GM19324 (cell line): ENCODE measurements at regions not wholly inside any gene's neighbourhood (a gene's known extent, or its start where the extent isn't known, plus 50 kb on each side); places are given as distances from the start of the nearest gene placed in this dataset.
"Not testable (repeated sequence)": the region's sequence is repeated elsewhere in the genome, so short reads cannot be mapped to it uniquely, and the experiment has no call there.

Source experiments
- ATAC-seq: cut with Tn5 transposase; IDR thresholded peaks from one replicate; pipeline ENCODE4 v1.9.1; 2021; ENCODE audit warnings: mild to moderate bottlenecking, moderate library complexity; ENCODE audit not compliant: unreplicated experiment, low FRiP score

DNA sequence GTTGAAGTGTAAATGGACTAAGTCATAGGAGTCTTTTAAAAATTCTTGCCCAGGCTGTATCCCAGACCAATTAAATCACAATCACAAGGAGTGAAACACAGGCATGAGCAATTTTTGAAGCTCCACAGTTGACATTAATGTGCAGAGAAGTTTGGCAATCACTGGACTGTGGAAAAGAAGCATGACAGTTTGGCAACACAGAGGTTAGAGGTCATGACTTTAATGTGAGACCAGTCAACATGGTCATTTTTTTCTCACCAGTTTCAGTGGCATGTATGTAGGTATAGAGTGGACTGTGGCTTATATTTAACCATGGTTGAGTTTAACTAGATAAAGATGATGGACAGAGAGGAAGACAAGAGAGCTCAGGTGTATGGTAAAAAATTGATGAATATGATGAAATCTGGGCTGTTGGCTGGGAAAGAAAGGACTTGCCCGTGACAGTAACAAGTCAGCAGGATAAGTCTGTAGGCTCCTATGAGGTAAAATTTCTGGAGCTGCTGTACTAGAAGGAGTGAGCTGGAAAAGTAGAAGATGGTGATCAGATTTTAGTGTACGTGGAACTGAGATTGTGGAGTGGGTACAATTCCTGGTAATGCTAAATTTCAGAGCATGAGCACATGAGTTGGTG, 432.2 kb upstream of the GHITM start:
- no peak for ATAC-seq

DNA sequence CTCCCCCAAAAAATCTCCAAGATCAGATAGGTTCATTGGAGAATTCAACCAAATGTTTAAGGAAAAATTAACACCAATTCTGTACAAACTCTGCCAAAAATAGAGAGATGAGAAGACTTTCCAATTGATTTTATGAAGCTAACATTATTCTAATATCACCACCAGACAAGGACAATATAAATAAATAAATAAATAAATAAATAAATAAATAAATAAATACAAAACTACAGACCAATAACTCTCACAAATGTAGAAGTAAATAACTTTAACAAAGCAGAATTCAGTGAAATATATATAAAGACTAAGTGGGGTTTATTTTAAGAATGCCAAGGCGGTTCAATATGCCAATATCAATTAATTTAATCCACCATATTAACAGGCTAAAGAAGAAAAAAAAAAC, 425.9 kb upstream of the GHITM start:
- no peak for ATAC-seq

DNA sequence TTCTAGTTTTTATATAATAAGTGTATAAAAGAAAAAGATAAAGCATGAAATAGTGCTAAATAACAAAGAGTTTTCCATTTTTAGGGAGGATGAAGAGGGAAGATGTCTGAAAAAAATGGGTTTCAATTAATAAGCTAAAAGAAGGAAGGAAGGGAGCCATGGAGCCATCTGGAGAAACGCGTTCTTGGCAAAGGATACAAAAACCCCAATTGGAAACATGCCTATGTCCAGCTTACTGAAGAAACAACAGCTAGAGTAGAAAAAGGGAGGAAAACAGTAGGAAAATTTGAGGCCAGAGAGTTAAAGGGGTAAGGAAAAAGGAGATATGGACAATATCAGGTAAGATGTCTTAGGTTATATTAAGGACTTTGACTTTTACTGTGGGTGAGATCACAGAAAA, 416.2 kb upstream of the GHITM start:
- ATAC-seq = no peak

DNA sequence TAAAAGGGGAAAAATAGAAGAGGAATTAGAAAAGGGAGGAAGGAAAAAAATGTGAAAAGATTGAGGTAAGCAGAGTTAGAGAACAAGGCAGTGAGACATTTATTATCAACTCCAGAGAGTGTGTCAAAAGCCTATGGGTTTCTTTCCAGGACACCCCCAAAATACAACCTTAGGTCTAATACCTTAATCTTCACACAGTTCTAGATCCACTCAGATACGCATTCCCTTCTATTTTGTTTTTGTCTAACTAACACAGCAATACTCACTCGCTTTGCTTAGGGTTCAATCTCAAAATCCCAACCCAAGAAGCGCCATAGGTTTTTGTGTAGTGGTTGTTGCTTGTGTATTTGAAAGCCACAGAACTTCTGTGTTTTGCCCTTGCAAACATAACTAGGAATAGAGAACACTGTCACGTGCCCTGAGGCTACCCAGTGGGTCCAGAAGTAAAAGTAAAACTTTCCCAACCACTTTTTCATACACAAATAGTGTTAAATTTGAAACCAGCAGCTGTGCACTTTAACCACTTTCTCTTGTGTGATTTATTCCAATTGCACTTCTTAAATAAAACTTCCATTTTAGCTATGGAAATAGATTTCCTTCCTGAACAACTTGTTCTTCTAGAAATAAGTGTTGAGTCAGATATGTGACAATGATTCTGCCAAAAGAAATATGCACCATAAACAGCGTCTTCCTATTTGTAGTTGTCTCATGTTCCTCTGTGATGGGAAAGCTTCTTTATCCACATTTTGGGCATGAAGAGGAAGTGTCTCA, 414.7 kb upstream of the GHITM start:
- ATAC-seq = no peak

DNA sequence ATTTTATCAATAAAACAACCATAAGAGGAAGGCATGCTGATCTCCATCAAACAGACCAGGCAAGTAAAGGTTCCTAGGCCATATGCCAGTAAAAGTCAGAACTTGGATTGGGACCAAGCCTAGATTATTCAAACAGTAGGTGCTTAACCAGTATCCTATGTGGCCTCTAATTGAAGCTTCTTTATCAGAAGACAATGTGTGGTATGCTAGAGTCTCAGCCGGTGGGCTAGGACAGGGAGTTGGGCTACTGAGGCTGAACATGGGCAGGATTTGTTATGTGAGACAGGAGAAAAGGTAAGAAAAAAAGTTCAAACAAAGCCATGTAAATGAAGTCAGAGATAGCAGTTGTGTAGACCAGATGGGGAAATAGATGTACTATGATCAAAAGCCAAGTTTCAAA, 413.7 kb upstream of the GHITM start:
- ATAC-seq = no peak

DNA sequence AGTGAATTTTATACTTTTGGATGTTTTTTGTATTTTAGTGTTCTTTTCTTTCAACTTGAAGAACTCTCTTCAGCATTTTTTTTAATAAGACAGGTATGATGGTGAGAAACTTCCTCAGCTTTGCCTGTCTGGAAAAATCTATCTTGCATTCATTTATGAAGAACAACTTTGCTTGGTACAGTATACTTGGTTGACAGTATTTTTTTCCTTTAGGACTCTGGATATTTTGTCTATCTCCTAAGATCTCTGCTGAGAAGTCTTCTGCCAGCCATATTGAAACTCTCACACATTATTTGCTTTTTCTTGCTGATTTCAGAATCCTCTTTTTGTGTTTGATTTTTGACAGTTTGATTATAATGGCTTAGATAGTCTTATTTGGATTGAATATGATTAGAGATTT, 405.0 kb upstream of the GHITM start:
- ATAC-seq = no peak

DNA sequence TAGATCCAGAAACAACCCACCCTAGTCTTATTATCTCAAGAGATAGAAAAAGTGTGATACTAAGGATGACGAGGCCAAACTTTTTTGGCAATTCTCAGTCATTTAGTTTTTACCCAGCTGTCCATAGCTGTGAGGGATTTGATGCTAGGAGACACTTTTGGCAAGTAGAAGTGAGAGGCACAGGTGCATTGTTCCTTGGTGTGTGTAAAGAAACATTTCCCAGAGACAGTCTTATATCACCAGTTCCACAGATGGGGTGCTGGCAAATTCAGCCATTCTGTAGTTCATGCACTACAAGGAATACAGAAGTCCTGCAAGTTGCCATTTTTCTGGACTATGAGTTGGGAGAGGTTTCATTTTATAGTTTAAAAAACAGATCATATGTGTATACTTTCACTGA, 403.3 kb upstream of the GHITM start:
- no peak for ATAC-seq

DNA sequence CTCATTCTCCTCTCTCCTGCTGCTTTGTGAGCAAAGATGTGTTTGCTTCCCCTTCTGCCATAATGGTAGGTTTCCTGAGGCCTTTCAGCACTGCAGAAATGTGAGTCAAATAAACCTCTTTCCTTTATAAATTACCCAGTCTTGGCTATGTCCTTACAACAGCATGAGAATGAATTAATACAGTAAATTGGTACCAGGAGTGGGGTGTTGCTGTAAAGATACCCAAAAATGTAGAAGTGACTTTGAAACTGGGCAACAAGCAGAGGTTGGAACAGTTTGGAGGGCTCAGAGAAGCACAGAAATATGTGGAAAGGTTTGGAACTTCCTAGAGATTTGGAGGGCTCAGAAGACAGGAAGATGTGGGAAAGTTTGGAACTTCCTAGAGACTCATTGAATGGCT, 388.7 kb upstream of the GHITM start:
- ATAC-seq = no peak

DNA sequence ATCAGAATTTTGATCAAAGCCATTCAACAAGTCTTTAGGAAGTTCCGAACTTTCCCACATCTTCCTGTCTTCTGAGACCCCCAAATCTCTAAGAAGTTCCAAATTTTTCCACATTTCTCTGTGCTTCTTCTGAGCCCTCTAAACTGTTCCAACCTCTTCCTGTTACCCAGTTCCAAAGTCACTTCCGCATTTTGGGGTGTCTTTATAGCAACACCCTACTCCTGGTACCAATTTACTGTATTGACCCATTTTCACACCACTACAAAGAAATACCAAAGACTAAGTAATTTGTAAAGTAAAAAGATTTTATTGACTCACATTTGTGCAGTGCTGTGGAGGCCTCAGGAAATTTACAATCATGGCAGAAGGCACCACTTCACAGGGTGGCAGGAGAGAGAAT, 385.8 kb upstream of the GHITM start:
- no peak for ATAC-seq

DNA sequence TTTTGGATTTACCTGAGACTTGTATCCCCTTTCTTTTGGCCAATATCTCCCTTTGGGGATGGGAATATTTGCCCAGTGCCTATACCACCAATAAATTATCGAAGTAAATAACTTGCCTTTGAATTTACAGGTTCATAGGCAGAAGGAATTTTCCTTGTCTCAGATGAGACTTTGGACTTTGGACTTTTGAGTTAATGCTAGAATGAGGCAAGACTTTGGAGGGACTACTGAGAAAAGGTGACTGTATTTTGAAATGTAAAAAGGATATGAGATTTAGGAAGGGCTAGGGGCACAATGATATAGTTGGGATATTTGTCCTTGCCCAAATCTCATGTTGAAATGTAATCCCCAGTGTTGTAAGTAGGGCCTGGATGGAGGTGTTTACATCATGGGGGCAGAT, 384.5 kb upstream of the GHITM start:
- ATAC-seq = no peak

DNA sequence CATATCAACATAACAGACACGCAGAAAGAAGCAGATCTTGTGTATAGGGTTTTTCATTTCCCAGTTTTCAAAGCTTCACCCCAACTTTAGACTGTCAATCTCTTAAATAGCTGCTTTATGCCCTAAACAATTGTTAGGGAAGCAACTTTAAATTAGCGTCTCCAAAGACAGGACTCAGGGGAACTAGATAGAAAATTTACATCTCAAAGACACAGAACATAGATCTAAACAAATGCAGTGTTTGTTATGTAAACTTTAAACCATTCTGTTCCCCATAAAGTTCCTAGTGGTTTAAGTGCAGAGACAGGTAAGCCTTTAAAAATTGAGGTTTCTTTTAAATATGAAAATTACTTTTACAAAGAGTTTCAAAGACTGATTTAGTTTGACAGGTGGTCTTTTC, 379.2 kb upstream of the GHITM start:
- ATAC-seq = no peak

DNA sequence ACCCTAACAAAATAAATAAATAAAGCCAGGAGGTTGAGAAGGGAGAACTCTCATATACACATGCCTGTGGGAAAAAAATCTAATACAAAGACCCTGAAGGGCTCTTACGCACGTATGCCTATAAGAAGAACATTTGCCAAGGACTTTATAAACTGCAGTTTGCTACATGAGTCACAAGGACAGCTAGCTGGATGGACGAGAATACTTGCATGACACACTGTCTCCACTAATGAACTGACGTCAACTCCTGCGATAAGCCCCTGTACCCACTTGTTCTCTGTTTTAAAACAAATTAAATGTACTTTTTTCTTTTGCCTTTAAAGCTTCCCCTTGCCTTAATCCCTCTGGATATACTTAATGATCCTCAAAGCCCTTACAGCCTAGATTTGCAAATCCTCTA, 374.6 kb upstream of the GHITM start:
- ATAC-seq = no peak

DNA sequence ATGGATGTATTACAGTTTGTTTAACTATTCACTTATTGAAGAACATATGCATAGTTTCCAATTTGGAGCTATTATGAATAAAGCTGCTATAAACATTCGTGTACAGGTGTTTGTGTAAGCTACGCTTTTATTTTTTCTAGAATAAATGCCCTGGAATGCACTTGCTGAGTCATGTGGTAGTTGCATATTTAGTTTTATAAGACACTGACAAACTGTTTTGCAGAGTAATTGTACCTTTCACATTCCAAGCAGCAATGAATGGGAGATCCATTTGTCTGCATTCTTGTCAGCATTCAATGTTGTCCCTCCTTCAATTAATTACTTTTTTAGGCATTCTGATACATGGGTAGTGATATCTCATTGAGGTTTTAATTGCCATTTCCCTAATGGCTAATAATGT, 373.6 kb upstream of the GHITM start:
- ATAC-seq = no peak

DNA sequence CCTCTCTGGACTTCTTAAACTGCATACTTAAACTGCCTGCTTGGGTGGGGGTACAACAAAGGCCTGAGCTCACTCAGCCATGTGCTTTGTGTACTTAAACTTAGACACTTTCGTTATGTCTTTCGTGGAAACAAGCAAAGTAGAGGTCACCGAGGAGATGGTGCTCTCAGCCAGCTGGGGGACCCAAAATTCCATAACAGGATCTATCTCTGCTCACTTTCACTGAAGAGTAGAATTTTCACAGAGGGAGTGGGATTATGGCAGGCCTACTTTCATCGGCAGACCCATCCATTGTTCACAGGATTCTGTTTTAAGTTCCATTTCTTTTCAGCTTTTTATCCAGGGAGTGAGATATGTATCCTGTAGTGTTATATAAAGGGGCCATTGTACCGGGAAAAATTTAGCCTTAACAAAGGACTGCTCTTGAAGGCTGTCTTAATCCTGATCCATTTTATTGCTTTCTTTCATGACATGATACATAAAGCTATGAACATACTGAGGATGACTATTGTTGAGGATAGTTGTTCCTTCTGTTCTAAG, 370.0 kb upstream of the GHITM start:
- no peak for ATAC-seq

DNA sequence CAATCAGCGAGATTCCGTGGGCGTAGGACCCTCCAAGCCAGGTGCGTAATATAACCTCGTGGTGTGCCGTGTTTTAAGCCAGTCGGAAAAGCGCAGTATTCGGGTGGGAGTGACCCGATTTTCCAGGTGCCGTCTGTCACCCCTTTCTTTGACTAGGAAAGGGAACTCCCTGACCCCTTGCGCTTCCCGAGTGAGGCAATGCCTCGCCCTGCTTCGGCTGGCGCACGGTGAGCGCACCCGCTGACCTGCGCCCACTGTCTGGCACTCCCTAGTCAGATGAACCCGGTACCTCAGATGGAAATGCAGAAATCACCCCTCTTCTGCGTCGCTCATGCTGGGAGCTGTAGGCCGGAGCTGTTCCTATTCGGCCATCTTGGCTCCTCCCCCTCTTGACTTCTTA, 352.6 kb upstream of the GHITM start:
- ATAC-seq = not testable (repeated sequence)

DNA sequence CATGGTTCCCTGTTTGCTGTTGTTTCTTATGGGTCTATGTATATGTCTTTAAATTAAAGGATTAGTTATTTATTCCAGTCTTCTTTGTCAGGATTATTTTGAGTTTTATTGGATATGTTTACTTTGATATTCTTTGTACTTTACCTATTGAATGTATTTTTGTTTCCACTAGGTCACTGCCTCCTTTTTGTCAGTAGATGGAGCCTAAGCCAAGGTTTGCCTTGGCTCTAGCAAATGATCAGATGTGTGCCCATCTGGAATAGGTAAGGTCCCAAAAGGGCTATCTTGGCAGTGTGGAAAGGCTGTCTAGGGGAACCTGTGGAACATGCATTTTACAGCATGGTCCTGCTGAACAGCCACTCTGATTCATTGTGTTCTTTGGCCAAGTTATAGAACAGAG, 337.3 kb upstream of the GHITM start:
- ATAC-seq = no peak

DNA sequence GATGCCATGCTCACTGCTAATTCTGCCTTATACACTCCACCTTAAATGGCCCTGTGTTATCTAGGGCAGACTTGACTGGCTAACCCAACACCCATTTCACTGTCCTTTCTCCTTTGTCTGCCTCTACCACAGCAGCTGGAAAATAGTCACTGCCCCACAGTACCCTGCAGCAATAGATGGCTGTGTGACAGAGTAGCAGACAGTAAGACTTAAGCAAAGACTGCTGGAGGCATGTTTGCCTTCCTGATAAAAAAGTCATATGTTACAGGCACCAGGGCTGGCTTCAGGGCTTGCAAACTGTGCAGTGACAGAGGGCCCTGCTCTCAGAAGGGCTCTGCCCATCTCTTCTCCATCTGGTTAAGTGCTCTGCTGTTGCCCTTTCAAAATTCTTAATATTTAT, 332.6 kb upstream of the GHITM start:
- no peak for ATAC-seq

DNA sequence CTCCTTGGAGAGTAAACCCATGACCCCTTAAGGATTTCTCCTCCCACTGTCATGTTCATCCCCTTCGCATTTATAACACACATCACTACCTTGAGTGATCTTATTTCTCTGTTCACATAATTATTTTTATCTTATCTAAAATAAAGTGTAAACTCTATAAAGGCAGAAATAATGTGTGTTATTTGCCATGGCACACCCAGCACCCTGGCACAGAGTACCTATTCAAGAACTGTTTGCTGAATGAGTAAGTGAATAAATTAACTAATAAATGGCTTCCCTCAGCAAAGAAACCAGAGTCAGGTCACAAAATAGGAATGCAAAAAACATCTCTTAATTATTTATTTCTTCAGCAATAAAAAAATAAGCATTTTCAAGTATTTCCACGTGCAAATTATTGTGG, 330.3 kb upstream of the GHITM start:
- ATAC-seq = no peak

DNA sequence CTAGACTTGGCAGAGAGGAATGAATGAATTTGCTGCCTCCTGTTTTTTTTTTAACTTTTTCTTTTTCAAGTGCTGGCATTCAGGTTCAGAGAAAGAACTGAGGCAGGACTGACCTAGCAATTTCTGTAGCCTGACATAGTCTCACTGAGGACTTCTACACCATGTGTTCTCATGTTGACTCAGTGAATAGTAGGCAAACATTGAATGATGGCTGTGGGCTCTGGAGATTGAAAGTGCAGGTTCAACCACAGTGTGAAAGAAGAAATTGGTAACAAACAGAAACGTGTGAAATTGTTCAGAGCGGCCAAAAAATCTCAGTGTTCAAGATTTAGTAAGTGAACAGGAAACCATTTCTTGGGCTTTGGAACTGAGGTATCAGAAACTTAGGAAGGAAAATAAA, 322.4 kb upstream of the GHITM start:
- peak; percentile 49 for ATAC-seq

DNA sequence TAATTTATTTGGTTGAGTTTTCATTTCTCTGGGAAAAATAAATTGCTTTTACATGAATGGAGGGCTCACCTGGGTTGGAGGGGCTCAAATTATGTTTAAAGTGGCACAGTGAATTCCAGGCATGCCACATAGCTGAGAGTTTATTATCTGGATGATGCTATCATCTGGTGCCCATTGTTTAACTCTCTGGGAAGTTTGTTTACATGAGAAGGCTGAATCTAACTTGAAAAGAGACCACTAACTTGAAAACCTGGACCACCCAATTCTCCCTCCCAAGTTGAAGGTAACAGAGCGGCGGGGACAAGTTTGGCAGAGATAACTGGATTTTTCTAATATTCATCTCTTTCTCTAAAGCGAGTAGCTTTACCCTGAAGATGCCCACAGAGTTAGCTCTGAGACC, 321.5 kb upstream of the GHITM start:
- ATAC-seq = no peak

DNA sequence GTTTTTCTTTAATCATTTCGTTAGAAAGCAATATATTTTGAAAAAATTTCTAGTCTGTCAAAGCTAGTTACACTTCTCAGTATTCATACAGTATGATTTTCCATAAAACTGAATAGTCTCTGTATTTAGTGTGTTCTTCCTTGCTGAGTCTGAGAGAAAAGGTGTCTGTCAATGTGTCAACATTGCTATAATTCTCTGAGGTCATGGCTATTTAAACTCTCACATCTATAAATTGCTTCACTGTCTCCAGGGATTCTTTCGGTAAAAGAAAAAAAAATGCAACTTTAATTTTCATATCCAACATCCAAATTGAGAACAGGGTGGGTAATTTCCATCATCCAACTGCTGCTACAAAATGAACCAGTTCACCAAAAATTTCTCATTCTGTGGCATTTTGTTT, 319.7 kb upstream of the GHITM start:
- no peak for ATAC-seq

DNA sequence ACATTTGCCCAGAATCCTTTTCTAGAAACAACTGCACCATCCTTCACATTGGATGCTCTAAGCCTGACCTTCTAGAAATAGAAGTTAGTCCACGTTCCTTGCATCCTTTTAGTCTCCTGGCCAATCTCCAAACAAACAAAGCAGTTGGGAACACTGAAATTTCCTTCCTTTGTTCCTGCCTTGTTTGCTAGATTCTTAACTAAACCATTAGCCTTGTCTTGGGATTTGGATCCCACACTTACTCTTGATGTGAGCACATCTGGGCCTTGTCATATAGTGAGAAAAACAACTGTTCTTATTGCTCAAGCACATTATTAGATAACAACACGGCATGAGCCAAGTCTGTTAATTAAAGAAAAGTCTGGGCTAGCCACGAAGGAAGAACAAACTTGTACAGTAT, 319.3 kb upstream of the GHITM start:
- ATAC-seq = no peak
